HEK293T (cell line): ENCODE measurements at regions not wholly inside any gene's neighbourhood (a gene's known extent, or its start where the extent isn't known, plus 50 kb on each side); places are given as distances from the start of the nearest gene placed in this dataset.

Experiments
- BHLHE40 ChIP-seq: fragments of 450-650 bp; IDR thresholded peaks from 2 replicates; pipeline ENCODE4 v1.6.1; 2016; ENCODE audit warnings: mild to moderate bottlenecking, moderate library complexity, borderline replicate concordance
- ELF4 ChIP-seq: fragments of 450-650 bp; IDR thresholded peaks from 2 replicates; pipeline ENCODE4 v1.6.1; 2017; ENCODE audit warnings: antibody characterized with exemption
- FOXM1 ChIP-seq: fragments of 450-650 bp; IDR thresholded peaks from 2 replicates; pipeline ENCODE4 v1.6.1; 2017; ENCODE audit warnings: mild to moderate bottlenecking, borderline replicate concordance
- HDGF ChIP-seq: fragments of 450-650 bp; IDR thresholded peaks from 2 replicates; pipeline ENCODE4 v1.6.1; 2017; ENCODE audit warnings: antibody characterized with exemption, borderline replicate concordance
- LEF1 ChIP-seq: fragments of 450-650 bp; IDR thresholded peaks from 2 replicates; pipeline ENCODE4 v1.6.1; 2017; ENCODE audit warnings: mild to moderate bottlenecking, borderline replicate concordance
- TF ChIP-seq, protein P1 (sequence below): fragments of 450-650 bp; IDR thresholded peaks from 2 replicates; pipeline ENCODE4 v1.6.1; 2016

DNA sequence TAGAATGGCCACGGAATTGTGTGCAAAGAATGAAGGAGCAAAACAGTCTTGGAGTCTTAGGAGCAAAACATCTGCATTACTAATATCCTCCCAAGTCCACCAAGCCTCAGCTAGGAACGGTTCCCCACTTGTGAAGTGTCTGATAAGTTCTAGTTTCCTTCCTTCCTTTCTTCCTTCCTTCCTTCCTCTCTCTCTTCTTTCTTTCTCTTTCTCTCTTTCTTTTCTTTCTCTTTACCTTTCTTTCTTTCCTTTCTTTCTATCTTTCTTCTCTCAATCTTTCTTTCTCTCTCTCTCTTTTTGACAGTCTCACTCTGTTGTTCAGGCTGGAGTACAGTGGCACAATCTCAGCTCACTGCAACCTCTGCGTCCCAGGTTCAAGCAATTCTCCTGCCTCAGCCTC, 160.8 kb downstream of the FOXL1 start:
- TF ChIP-seq FOXM1 (no peak), BHLHE40 (no peak), HDGF (no peak), ELF4 (no peak), LEF1 (no peak)
- TF ChIP-seq, protein P1, sequence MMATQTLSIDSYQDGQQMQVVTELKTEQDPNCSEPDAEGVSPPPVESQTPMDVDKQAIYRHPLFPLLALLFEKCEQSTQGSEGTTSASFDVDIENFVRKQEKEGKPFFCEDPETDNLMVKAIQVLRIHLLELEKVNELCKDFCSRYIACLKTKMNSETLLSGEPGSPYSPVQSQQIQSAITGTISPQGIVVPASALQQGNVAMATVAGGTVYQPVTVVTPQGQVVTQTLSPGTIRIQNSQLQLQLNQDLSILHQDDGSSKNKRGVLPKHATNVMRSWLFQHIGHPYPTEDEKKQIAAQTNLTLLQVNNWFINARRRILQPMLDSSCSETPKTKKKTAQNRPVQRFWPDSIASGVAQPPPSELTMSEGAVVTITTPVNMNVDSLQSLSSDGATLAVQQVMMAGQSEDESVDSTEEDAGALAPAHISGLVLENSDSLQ: no peak
